H1 (cell line): ENCODE measurements at regions not wholly inside any gene's neighbourhood (a gene's known extent, or its start where the extent isn't known, plus 50 kb on each side); places are given as distances from the start of the nearest gene placed in this dataset.

Experiments
- CTCF ChIA-PET: fragments of 300-600 bp; sonication (Branson Sonifier 250); formaldehyde crosslinking; loops from one replicate; lab custom pipeline; 2021; ENCODE audit not compliant: partially characterized antibody; lab: Charles Lee
- POLR2A ChIA-PET: fragments of 300-600 bp; sonication (Branson Sonifier 250); formaldehyde crosslinking; loops from one replicate; lab custom pipeline; 2021; ENCODE audit warnings: inconsistent platforms; ENCODE audit not compliant: partially characterized antibody; lab: Charles Lee
- DNase-seq, 2 experiments: peaks; one replicate each; pipeline versions ENCODE4 v3.0.0 to v3.0.0-alpha.2; 2010 to 2022; ENCODE audit warnings: low spot score in 2 of 2, low read depth in 1 of 2, mixed read lengths in 1 of 2
- FAIRE-seq: peaks from 2 replicates; lab custom pipeline; 2011; peaks lifted over from hg19 to GRCh38; lab: Jason Lieb, UNC
- H2AFZ ChIP-seq: 2 replicates; pipeline ENCODE4 v1.8.1; 2012; ENCODE audit warnings: low read length, inconsistent platforms
- H2AK5ac ChIP-seq: 2 replicates; pipeline ENCODE4 v1.6.1; 2013; ENCODE audit warnings: low read depth, low read length
- H2BK120ac ChIP-seq: replicated peaks from 2 replicates; pipeline ENCODE3; 2013; ENCODE audit warnings: low read depth, low read length, inconsistent platforms
- H2BK12ac ChIP-seq: 2 replicates; pipeline ENCODE4 v1.6.1; 2013; ENCODE audit warnings: low read depth, low read length
- H2BK15ac ChIP-seq: 2 replicates; pipeline ENCODE4 v1.6.1; 2013; ENCODE audit warnings: low read length
- H2BK20ac ChIP-seq: 2 replicates; pipeline ENCODE4 v1.6.1; 2013; ENCODE audit warnings: low read length
- H2BK5ac ChIP-seq: 2 replicates; pipeline ENCODE4 v1.6.1; 2013; ENCODE audit warnings: low read depth, low read length
- H3K14ac ChIP-seq: 2 replicates; pipeline ENCODE4 v1.6.1; 2013; ENCODE audit warnings: inconsistent platforms; ENCODE audit not compliant: insufficient read length
- H3K18ac ChIP-seq: 2 replicates; pipeline ENCODE4 v1.6.1; 2013; ENCODE audit warnings: low read length; ENCODE audit errors: extremely low read depth
- H3K23ac ChIP-seq: 2 replicates; pipeline ENCODE4 v1.6.1; 2013; ENCODE audit warnings: inconsistent platforms; ENCODE audit not compliant: insufficient read length
- H3K23me2 ChIP-seq: 2 replicates; pipeline ENCODE4 v1.6.1; 2013; ENCODE audit warnings: low read depth, low read length
- H3K27ac ChIP-seq: 2 replicates; pipeline ENCODE4 v1.6.1; 2011; ENCODE audit warnings: low read depth, low read length, inconsistent platforms
- H3K27me3 ChIP-seq, 4 experiments: replicated peaks in 1 of 4; 1 replicate in 1 of 4; 2 replicates in 3 of 4; pipeline versions ENCODE4 v1.6.1 to v1.8.1; 2011 to 2013; ENCODE audit warnings: low read length in 3 of 4, mild to moderate bottlenecking in 3 of 4, inconsistent platforms in 2 of 4, mixed read lengths in 2 of 4, moderate library complexity in 1 of 4; ENCODE audit not compliant: control insufficient read depth in 3 of 4, insufficient read depth in 3 of 4; ENCODE audit errors: extremely low read depth in 1 of 4
- H3K36me3 ChIP-seq, 4 experiments: 2 replicates each; pipeline versions ENCODE4 v1.6.1 to v1.8.1; 2011 to 2013; ENCODE audit warnings: mild to moderate bottlenecking in 4 of 4, low read length in 3 of 4, moderate library complexity in 2 of 4, control low read depth in 1 of 4, inconsistent platforms in 1 of 4; ENCODE audit not compliant: insufficient read depth in 4 of 4, control insufficient read depth in 2 of 4
- H3K4ac ChIP-seq: replicated peaks from 2 replicates; pipeline ENCODE3; 2013; ENCODE audit warnings: low read length, low read depth, mixed read lengths, inconsistent platforms; ENCODE audit not compliant: insufficient read length
- H3K4me1 ChIP-seq, 4 experiments: replicated peaks in 1 of 4; 1 replicate in 1 of 4; 2 replicates in 3 of 4; pipeline versions ENCODE4 v1.6.1 to v1.8.1; 2011 to 2013; ENCODE audit warnings: low read length in 3 of 4, inconsistent platforms in 2 of 4, mixed read lengths in 1 of 4; ENCODE audit not compliant: insufficient read depth in 4 of 4, control insufficient read depth in 3 of 4
- H3K4me2 ChIP-seq, 2 experiments: 2 replicates each; pipeline versions ENCODE4 v1.6.1 to v1.8.1; 2011 to 2013; ENCODE audit warnings: low read depth in 2 of 2, low read length in 2 of 2, control low read depth in 1 of 2, inconsistent platforms in 1 of 2, mild to moderate bottlenecking in 1 of 2; ENCODE audit not compliant: insufficient read depth in 1 of 2
- H3K4me3 ChIP-seq, 4 experiments: fragments of 200-600, 300-600 bp in 1 of 4; sonication (generic), shearing (Covaris generic), sonication (Bioruptor Twin) in 1 of 4; 2 replicates each; pipeline versions ENCODE4 v1.5.1 to v1.8.1; 2011 to 2016; ENCODE audit warnings: low read length in 4 of 4, low read depth in 3 of 4, control low read depth in 2 of 4, inconsistent platforms in 2 of 4, mild to moderate bottlenecking in 2 of 4, mixed read lengths in 1 of 4, moderate library complexity in 1 of 4; ENCODE audit not compliant: insufficient read depth in 2 of 4; ENCODE audit errors: extremely low read depth in 1 of 4
- H3K56ac ChIP-seq: replicated peaks from 2 replicates; pipeline ENCODE3; 2013; ENCODE audit warnings: low read depth, mild to moderate bottlenecking, mixed read lengths, low read length, inconsistent platforms; ENCODE audit not compliant: insufficient read length
- H3K79me1 ChIP-seq: 2 replicates; pipeline ENCODE4 v1.6.1; 2013; ENCODE audit warnings: low read depth, low read length, control low read depth
- H3K79me2 ChIP-seq, 2 experiments: 2 replicates each; pipeline versions ENCODE4 v1.6.1 to v1.8.1; 2012 to 2013; ENCODE audit warnings: low read length in 2 of 2, mild to moderate bottlenecking in 2 of 2, inconsistent platforms in 1 of 2; ENCODE audit not compliant: insufficient read depth in 2 of 2, control insufficient read depth in 1 of 2
- H3K9ac ChIP-seq, 4 experiments: replicated peaks in 1 of 4; 1 replicate in 1 of 4; 2 replicates in 3 of 4; pipeline versions ENCODE4 v1.6.1 to v1.8.1; 2011 to 2013; ENCODE audit warnings: low read depth in 3 of 4, low read length in 3 of 4, control low read depth in 2 of 4, mild to moderate bottlenecking in 2 of 4, moderate library complexity in 2 of 4, inconsistent platforms in 1 of 4; ENCODE audit errors: extremely low read depth in 1 of 4
- H3K9me3 ChIP-seq, 2 experiments: 2 replicates each; pipeline versions ENCODE4 v1.6.1 to v1.8.1; 2012 to 2013; ENCODE audit warnings: mild to moderate bottlenecking in 2 of 2, moderate library complexity in 2 of 2, control low read depth in 1 of 2, inconsistent platforms in 1 of 2, low read depth in 1 of 2, low read length in 1 of 2, mixed read lengths in 1 of 2; ENCODE audit not compliant: insufficient read depth in 2 of 2
- H4K20me1 ChIP-seq, 2 experiments: replicated peaks in 1 of 2; 2 replicates each; pipeline versions ENCODE3 to v1.8.1; 2011 to 2013; ENCODE audit warnings: inconsistent platforms in 2 of 2, low read length in 2 of 2, mild to moderate bottlenecking in 1 of 2; ENCODE audit not compliant: insufficient read depth in 2 of 2, control insufficient read depth in 1 of 2
- H4K5ac ChIP-seq: 2 replicates; pipeline ENCODE4 v1.6.1; 2013; ENCODE audit warnings: low read length, low read depth, mixed read lengths, inconsistent platforms; ENCODE audit not compliant: insufficient read length
- H4K8ac ChIP-seq: 2 replicates; pipeline ENCODE4 v1.8.0; 2013; ENCODE audit warnings: mild to moderate bottlenecking, moderate library complexity, low read length, inconsistent platforms; ENCODE audit not compliant: insufficient read depth; ENCODE audit errors: extremely low read depth
- H4K91ac ChIP-seq: replicated peaks from 2 replicates; pipeline ENCODE3; 2013; ENCODE audit warnings: low read length, mixed read lengths, inconsistent platforms; ENCODE audit not compliant: insufficient read length
- BCL11A ChIP-seq, 2 experiments: IDR thresholded peaks; one replicate each; pipeline ENCODE4 v1.6.1; 2011; ENCODE audit warnings: low read depth in 2 of 2, low read length in 2 of 2, mild to moderate bottlenecking in 2 of 2
- BRCA1 ChIP-seq: IDR thresholded peaks from 2 replicates; pipeline ENCODE4 v1.6.1; 2012; ENCODE audit warnings: low read depth, low read length, improper control_type of control experiment
- CBX5 ChIP-seq: fragments of 300-800, 300-1000 bp; sonication (generic); IDR thresholded peaks from 2 replicates; pipeline ENCODE4 v1.7.1; 2016; ENCODE audit warnings: antibody characterized with exemption, low read length, low read depth
- CEBPB ChIP-seq: IDR thresholded peaks from 2 replicates; pipeline ENCODE4 v1.6.1; 2012; ENCODE audit warnings: low read depth, low read length
- CREB1 ChIP-seq: IDR thresholded peaks from 2 replicates; pipeline ENCODE4 v1.6.1; 2012; ENCODE audit warnings: inconsistent platforms
- E2F6 ChIP-seq: IDR thresholded peaks from 2 replicates; pipeline ENCODE4 v1.6.1; 2012; ENCODE audit warnings: inconsistent platforms
- EZH2 ChIP-seq: fragments of 200-600 bp; sonication (generic); IDR thresholded peaks from 2 replicates; pipeline ENCODE4 v1.7.1; 2012; ENCODE audit warnings: low read depth, mild to moderate bottlenecking, moderate library complexity, low read length, inconsistent platforms; ENCODE audit not compliant: severe bottlenecking
- FOSL1 ChIP-seq: IDR thresholded peaks from 2 replicates; pipeline ENCODE4 v1.6.1; 2011; ENCODE audit warnings: mild to moderate bottlenecking, low read depth, low read length, moderate library complexity; ENCODE audit not compliant: insufficient read depth
- JUN ChIP-seq: IDR thresholded peaks from 2 replicates; pipeline ENCODE4 v1.6.1; 2011; ENCODE audit warnings: low read depth, mild to moderate bottlenecking, improper control_type of control experiment, low read length
- KDM1A ChIP-seq: fragments of 200-600, 300-600 bp; sonication (generic); IDR thresholded peaks from 2 replicates; pipeline ENCODE4 v1.7.1; 2016; ENCODE audit warnings: mild to moderate bottlenecking, low read length, borderline replicate concordance
- NRF1 ChIP-seq: IDR thresholded peaks from 2 replicates; pipeline ENCODE4 v1.6.1; 2011; ENCODE audit warnings: mild to moderate bottlenecking, low read depth, low read length, improper control_type of control experiment
- RAD21 ChIP-seq, 2 experiments: IDR thresholded peaks in 1 of 2; conservative IDR thresholded peaks in 1 of 2; 2 replicates each; pipeline ENCODE4 v1.6.1; 2011; ENCODE audit warnings: low read depth in 2 of 2, low read length in 2 of 2, improper control_type of control experiment in 1 of 2, inconsistent platforms in 1 of 2, mild to moderate bottlenecking in 1 of 2, moderate library complexity in 1 of 2
- SIN3A ChIP-seq, 2 experiments: IDR thresholded peaks in 1 of 2; conservative IDR thresholded peaks in 1 of 2; 2 replicates each; pipeline ENCODE4 v1.6.1; 2011 to 2012; ENCODE audit warnings: low read length in 2 of 2, improper control_type of control experiment in 1 of 2, low read depth in 1 of 2, mild to moderate bottlenecking in 1 of 2
- SIRT6 ChIP-seq: IDR thresholded peaks from one replicate; pipeline ENCODE4 v1.7.1; 2012; ENCODE audit warnings: low read length, inconsistent platforms
- SP2 ChIP-seq: IDR thresholded peaks from 2 replicates; pipeline ENCODE4 v1.6.1; 2012; ENCODE audit warnings: mild to moderate bottlenecking, low read length, inconsistent platforms
- WGBS, 2 experiments: shearing (Covaris generic) in 1 of 2; methylation state at CpG; one replicate each; pipeline versions ENCODE4 v1.1.6 to v1.1.7; 2013 to 2015; ENCODE audit warnings: low lambda C conversion rate in 2 of 2, mixed read lengths in 2 of 2, inconsistent platforms in 1 of 2, low coverage in 1 of 2, missing lambda C conversion rate in 1 of 2; ENCODE audit not compliant: insufficient replicate concordance in 2 of 2, insufficient coverage in 1 of 2, insufficient read length in 1 of 2; ENCODE audit errors: extremely low coverage in 1 of 2, missing lambda C conversion rate in 1 of 2; 5-methylcytosine and 5-hydroxymethylcytosine counted together

GRCh38 chr10:3331187-3331586, 158.6 kb upstream of the PITRM1 start:
- FAIRE-seq: no peak
- H3K9ac ChIP-seq: no peak overlapping the region; a peak in 2 of 7 replicates
- TF ChIP-seq RAD21 (IDR thresholded peaks at IDR 0.05 in 1 of 2, conservative IDR thresholded peaks at IDR 0.05 in 1 of 2; ENCODE audit: low read depth in 2 of 2, low read length in 2 of 2) (no peak), BCL11A (IDR thresholded peaks at IDR 0.05; ENCODE audit: low read depth in 2 of 2, low read length in 2 of 2) (no peak), CREB1 (no peak), SIRT6 (no peak), JUN (no peak), KDM1A (no peak), CBX5 (no peak), CEBPB (no peak), E2F6 (no peak), SIN3A (conservative IDR thresholded peaks at IDR 0.05 in 1 of 2, IDR thresholded peaks at IDR 0.05 in 1 of 2; ENCODE audit: low read depth in 1 of 2, low read length in 2 of 2) (no peak), EZH2 (no peak), BRCA1 (no peak), SP2 (no peak), FOSL1 (no peak), NRF1 (no peak)

More at GRCh38 chr10:3331187-3331586, 158.6 kb upstream of the PITRM1 start:
- no peak for DNase-seq
- Histone ChIP-seq H3K9me3 (no peaks in the 10 kb centered on the region), H2BK120ac (no peak overlapping the region), H2AK5ac (no peak overlapping the region), H3K4me1 (peaks cover 0 to 5% (median 2%) of the 10 kb centered on the region in 4 experiments; a peak in 3 of 7 replicates), H3K4ac (no peak overlapping the region), H3K14ac (no peak overlapping the region), H3K56ac (no peak overlapping the region), H4K20me1 (no peaks in the 10 kb centered on the region), H3K18ac (no peak overlapping the region), H2BK15ac (no peak overlapping the region), H3K27me3 (no peaks in the 10 kb centered on the region), H2BK20ac (no peak overlapping the region), H4K8ac (no peak overlapping the region), H3K79me1 (no peaks in the 10 kb centered on the region), H3K23ac (no peak overlapping the region), H3K79me2 (no peaks in the 10 kb centered on the region), H3K23me2 (no peaks in the 10 kb centered on the region), H4K91ac (no peak overlapping the region), H4K5ac (no peak overlapping the region), H2BK12ac (no peak overlapping the region), H3K4me3 (no peak overlapping the region), H3K27ac (no peak overlapping the region), H2AFZ (no peak overlapping the region), H2BK5ac (no peak overlapping the region), H3K4me2 (no peak overlapping the region), H3K36me3 (no peaks in the 10 kb centered on the region)
- 90% methylated on average over 17 of the region's 17 CpGs; no CpG with 5 or more reads in 1 of the 2 experiments for WGBS, 2 experiments
- ChIA-PET POLR2A (no interaction called here), CTCF (interaction anchor here (1.3 to 2.4 kb wide), 3 partner anchors 9 to 67 kb away, joined by 3 to 5 read pairs (median 4); no protein-coding TSS in a partner anchor)
